ENCODE measurements at regions not wholly inside any gene's neighbourhood (a gene's known extent, or its start where the extent isn't known, plus 50 kb on each side); places are given as distances from the start of the nearest gene placed in this dataset.

DNA sequence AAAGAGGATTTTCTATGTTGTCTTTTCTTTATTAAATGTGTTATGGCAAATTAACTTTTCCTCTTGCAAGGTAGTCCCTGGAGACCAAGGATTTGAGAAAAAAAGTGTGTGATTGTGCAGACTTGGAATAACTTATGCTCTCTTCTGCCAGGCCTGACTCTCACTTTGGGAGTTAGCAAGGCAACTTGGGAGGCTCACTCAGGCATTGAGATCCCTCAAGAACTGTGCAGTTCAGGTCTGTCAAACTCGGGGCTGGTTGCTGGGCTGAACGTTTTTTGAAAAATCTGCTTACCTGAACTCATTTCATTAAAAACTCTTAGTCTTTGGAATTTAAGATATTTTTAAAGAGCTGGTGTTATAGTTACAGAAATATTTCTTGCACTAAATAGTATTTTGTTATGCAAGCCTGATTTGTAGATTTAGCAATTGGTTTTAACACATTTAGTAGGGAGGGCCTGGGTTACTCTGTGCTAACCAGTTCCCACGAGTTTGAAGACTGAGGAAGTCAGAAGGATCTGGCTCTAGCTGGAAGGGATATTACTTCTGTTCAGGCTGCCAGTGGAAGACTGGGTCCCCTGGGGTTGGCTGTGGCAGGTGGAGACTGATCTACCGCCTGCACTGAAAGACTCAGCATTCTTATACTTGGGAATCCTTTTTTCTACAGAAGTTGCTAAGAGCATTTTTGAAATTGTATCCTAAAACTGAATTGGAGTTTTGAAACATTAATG, 150.4 kb upstream of the PCSK5 start:
- Histone ChIP-seq H3K9me2 (ENCODE audit: insufficient read depth) (no peaks in the 10 kb centered on the region), H2AFZ (ENCODE audit: low read depth, low read length, poor library complexity, severe bottlenecking) (no peak overlapping the region), H3K4me1 (ENCODE audit: control insufficient read depth in 1 of 2, insufficient read depth in 2 of 2, low read length in 2 of 2) (no peaks in the 10 kb centered on the region), H3K4me3 (replicated peaks in 1 of 2; ENCODE audit: low read depth in 1 of 2, low read length in 2 of 2) (no peak overlapping the region), H3K36me3 (ENCODE audit: control insufficient read depth in 1 of 2, insufficient read depth in 2 of 2, low read length in 2 of 2) (no peaks in the 10 kb centered on the region), H3K4me2 (ENCODE audit: low read length) (no peak overlapping the region), H3K9me3 (ENCODE audit: control insufficient read depth in 1 of 2, insufficient read depth in 1 of 2, low read depth in 1 of 2, low read length in 2 of 2) (no peaks in the 10 kb centered on the region), H4K20me1 (ENCODE audit: insufficient read depth) (no peaks in the 10 kb centered on the region), H3K79me2 (ENCODE audit: insufficient read depth, low read length) (no peaks in the 10 kb centered on the region), H3K27me3 (ENCODE audit: insufficient read depth, low read length) (no peaks in the 10 kb centered on the region), H3K27ac (ENCODE audit: low read depth, low read length) (no peak overlapping the region), H3K9ac (ENCODE audit: low read length) (no peak overlapping the region)
- intact Hi-C loops (cut with micrococcal nuclease), result no loop called here
- no peak for DNase-seq (ENCODE audit: low read depth, low spot score)
- ChIA-PET POLR2A (no interaction called here), CTCF (no interaction called here), RAD21 (ENCODE audit: low non-redundant PET in 1 of 2, low total read pairs in 2 of 2, uncharacterized antibody in 2 of 2, unreplicated experiment in 2 of 2) (no interaction called here)
- no peak for TF ChIP-seq RAD21 (IDR thresholded peaks at IDR 0.05; ENCODE audit: low read depth)
- TF ChIP-seq EGR1 (IDR thresholded peaks at IDR 0.05; ENCODE audit: low read depth), result no peak
- no TSS peak for BruUV-seq (replicated peaks)
- no peak for ATAC-seq

DNA sequence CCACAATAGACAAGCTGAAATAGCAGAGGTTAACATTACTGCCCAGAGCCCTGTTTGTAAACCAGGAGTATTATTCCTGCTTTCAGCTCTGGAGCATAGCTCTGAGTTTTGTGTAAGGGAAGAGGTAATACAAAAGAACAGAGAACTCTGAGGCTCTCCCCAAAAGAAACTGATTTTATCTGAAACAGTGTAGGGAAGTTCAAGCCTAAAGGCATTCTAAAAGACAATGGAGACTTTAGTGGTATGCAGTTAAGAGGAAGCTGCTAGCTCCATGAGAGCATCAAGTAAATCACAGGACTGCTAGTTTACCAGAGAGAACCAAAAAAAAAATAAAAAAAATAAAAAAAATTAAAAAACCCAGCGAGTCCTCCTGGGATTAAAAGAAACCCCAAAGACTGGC, 146.6 kb upstream of the PCSK5 start:
- Histone ChIP-seq H3K9me3 (ENCODE audit: control insufficient read depth in 1 of 2, insufficient read depth in 1 of 2, low read depth in 1 of 2, low read length in 2 of 2) (no peaks in the 10 kb centered on the region), H3K9me2 (ENCODE audit: insufficient read depth) (no peaks in the 10 kb centered on the region), H3K79me2 (ENCODE audit: insufficient read depth, low read length) (no peaks in the 10 kb centered on the region), H3K4me3 (replicated peaks in 1 of 2; ENCODE audit: low read depth in 1 of 2, low read length in 2 of 2) (no peak overlapping the region), H3K4me1 (ENCODE audit: control insufficient read depth in 1 of 2, insufficient read depth in 2 of 2, low read length in 2 of 2) (no peaks in the 10 kb centered on the region), H4K20me1 (ENCODE audit: insufficient read depth) (no peaks in the 10 kb centered on the region), H3K27me3 (ENCODE audit: insufficient read depth, low read length) (no peaks in the 10 kb centered on the region), H3K4me2 (ENCODE audit: low read length) (no peak overlapping the region), H3K27ac (ENCODE audit: low read depth, low read length) (no peak overlapping the region), H3K36me3 (ENCODE audit: control insufficient read depth in 1 of 2, insufficient read depth in 2 of 2, low read length in 2 of 2) (no peaks in the 10 kb centered on the region), H3K9ac (ENCODE audit: low read length) (no peak overlapping the region), H2AFZ (ENCODE audit: low read depth, low read length, poor library complexity, severe bottlenecking) (no peak overlapping the region)
- RAD21 ChIA-PET (ENCODE audit: low non-redundant PET in 1 of 2, low total read pairs in 2 of 2, uncharacterized antibody in 2 of 2, unreplicated experiment in 2 of 2), result no interaction called here
- intact Hi-C loops (cut with micrococcal nuclease), result no loop called here
- CTCF ChIA-PET, result no interaction called here
- POLR2A ChIA-PET, result no interaction called here
- DNase-seq (ENCODE audit: low read depth, low spot score) (no peak), ATAC-seq (no peak)
- TF ChIP-seq CEBPB (IDR thresholded peaks at IDR 0.05; ENCODE audit: low read depth), result no peak
- TF ChIP-seq, protein P1, sequence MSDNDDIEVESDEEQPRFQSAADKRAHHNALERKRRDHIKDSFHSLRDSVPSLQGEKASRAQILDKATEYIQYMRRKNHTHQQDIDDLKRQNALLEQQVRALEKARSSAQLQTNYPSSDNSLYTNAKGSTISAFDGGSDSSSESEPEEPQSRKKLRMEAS (IDR thresholded peaks at IDR 0.05), result no peak
- no peak for TF ChIP-seq CBX3 (IDR thresholded peaks at IDR 0.05; ENCODE audit: low read depth)
- TF ChIP-seq EZH2 (IDR thresholded peaks at IDR 0.05), result no peak
- TF ChIP-seq, protein P2, sequence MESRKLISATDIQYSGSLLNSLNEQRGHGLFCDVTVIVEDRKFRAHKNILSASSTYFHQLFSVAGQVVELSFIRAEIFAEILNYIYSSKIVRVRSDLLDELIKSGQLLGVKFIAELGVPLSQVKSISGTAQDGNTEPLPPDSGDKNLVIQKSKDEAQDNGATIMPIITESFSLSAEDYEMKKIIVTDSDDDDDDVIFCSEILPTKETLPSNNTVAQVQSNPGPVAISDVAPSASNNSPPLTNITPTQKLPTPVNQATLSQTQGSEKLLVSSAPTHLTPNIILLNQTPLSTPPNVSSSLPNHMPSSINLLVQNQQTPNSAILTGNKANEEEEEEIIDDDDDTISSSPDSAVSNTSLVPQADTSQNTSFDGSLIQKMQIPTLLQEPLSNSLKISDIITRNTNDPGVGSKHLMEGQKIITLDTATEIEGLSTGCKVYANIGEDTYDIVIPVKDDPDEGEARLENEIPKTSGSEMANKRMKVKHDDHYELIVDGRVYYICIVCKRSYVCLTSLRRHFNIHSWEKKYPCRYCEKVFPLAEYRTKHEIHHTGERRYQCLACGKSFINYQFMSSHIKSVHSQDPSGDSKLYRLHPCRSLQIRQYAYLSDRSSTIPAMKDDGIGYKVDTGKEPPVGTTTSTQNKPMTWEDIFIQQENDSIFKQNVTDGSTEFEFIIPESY (IDR thresholded peaks at IDR 0.05; ENCODE audit: extremely low read depth, insufficient replicate concordance, low read length), result no peak
- TF ChIP-seq, protein P3, sequence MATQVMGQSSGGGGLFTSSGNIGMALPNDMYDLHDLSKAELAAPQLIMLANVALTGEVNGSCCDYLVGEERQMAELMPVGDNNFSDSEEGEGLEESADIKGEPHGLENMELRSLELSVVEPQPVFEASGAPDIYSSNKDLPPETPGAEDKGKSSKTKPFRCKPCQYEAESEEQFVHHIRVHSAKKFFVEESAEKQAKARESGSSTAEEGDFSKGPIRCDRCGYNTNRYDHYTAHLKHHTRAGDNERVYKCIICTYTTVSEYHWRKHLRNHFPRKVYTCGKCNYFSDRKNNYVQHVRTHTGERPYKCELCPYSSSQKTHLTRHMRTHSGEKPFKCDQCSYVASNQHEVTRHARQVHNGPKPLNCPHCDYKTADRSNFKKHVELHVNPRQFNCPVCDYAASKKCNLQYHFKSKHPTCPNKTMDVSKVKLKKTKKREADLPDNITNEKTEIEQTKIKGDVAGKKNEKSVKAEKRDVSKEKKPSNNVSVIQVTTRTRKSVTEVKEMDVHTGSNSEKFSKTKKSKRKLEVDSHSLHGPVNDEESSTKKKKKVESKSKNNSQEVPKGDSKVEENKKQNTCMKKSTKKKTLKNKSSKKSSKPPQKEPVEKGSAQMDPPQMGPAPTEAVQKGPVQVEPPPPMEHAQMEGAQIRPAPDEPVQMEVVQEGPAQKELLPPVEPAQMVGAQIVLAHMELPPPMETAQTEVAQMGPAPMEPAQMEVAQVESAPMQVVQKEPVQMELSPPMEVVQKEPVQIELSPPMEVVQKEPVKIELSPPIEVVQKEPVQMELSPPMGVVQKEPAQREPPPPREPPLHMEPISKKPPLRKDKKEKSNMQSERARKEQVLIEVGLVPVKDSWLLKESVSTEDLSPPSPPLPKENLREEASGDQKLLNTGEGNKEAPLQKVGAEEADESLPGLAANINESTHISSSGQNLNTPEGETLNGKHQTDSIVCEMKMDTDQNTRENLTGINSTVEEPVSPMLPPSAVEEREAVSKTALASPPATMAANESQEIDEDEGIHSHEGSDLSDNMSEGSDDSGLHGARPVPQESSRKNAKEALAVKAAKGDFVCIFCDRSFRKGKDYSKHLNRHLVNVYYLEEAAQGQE (IDR thresholded peaks at IDR 0.05; ENCODE audit: low read depth), result no peak
- TF ChIP-seq, protein P4, sequence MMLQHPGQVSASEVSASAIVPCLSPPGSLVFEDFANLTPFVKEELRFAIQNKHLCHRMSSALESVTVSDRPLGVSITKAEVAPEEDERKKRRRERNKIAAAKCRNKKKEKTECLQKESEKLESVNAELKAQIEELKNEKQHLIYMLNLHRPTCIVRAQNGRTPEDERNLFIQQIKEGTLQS (IDR thresholded peaks at IDR 0.05), result no peak
- BruUV-seq (replicated peaks), result no TSS peak
